ENCODE measurements at regions not wholly inside any gene's neighbourhood (a gene's known extent, or its start where the extent isn't known, plus 50 kb on each side); places are given as distances from the start of the nearest gene placed in this dataset.

DNA sequence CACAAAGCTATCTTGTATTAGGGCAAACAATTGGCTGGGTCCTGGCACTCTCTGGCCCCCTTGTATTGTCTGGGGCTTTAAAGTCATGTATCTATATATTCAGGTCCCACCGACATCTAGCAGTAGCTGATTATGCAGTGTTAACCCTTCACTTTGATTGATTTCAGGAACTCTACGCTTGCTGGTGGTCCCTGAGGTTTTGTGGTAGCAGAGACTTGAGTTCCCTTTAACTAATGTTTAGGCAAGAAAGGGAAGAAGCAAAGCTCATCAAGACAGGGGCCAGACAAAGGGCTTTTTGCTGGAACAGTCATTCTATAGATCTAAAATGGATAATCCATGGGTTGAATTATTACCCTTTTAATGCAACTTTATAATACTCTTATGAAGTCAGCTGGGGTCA lies 95.3 kb upstream of the EPB41L3 start:
- no peak for DNase-seq (ENCODE audit: low read depth, low spot score)

GRCh38 chr18:5632041-5632440 lies 88.2 kb upstream of the EPB41L3 start:
- DNase-seq (ENCODE audit: low read depth, low spot score) (no peak), ATAC-seq (no peak)
- intact Hi-C loops (cut with micrococcal nuclease; ENCODE audit: unreplicated experiment) (no loop called here), in situ Hi-C loops (cut with HindIII; ENCODE audit: low pct_unique_long_range_greater_than_20kb, low sequenced_read_pairs) (no loop called here)
- H3K27ac ChIP-seq (ENCODE audit: low read length): no peak overlapping the region
- TF ChIP-seq SIN3A (IDR thresholded peaks at IDR 0.05; ENCODE audit: borderline replicate concordance, insufficient read depth, low read depth, low read length) (no peak), TCF7L2 (IDR thresholded peaks at IDR 0.05; ENCODE audit: low read depth, low read length) (no peak), CTCF (IDR thresholded peaks at IDR 0.05) (no peak), POLR2AphosphoS5 (IDR thresholded peaks at IDR 0.05; ENCODE audit: low read depth, low read length) (no peak)
- TF ChIP-seq, protein P1, sequence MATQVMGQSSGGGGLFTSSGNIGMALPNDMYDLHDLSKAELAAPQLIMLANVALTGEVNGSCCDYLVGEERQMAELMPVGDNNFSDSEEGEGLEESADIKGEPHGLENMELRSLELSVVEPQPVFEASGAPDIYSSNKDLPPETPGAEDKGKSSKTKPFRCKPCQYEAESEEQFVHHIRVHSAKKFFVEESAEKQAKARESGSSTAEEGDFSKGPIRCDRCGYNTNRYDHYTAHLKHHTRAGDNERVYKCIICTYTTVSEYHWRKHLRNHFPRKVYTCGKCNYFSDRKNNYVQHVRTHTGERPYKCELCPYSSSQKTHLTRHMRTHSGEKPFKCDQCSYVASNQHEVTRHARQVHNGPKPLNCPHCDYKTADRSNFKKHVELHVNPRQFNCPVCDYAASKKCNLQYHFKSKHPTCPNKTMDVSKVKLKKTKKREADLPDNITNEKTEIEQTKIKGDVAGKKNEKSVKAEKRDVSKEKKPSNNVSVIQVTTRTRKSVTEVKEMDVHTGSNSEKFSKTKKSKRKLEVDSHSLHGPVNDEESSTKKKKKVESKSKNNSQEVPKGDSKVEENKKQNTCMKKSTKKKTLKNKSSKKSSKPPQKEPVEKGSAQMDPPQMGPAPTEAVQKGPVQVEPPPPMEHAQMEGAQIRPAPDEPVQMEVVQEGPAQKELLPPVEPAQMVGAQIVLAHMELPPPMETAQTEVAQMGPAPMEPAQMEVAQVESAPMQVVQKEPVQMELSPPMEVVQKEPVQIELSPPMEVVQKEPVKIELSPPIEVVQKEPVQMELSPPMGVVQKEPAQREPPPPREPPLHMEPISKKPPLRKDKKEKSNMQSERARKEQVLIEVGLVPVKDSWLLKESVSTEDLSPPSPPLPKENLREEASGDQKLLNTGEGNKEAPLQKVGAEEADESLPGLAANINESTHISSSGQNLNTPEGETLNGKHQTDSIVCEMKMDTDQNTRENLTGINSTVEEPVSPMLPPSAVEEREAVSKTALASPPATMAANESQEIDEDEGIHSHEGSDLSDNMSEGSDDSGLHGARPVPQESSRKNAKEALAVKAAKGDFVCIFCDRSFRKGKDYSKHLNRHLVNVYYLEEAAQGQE (IDR thresholded peaks at IDR 0.05; ENCODE audit: insufficient read depth in 1 of 2, low read depth in 2 of 2, low read length in 1 of 2): no peak
- no TSS peak for BruUV-seq (replicated peaks)
- CTCF ChIA-PET: no interaction called here
- H3K4me3 ChIP-seq (ENCODE audit: low read depth in 2 of 2, low read length in 2 of 2): no peak overlapping the region
- H3K9me3 ChIP-seq (ENCODE audit: control insufficient read depth, insufficient read depth, low read depth, low read length): no peaks in the 10 kb centered on the region
- no peaks in the 10 kb centered on the region for H3K4me1 ChIP-seq (ENCODE audit: control insufficient read depth, insufficient read depth, low read length)
- no peaks in the 10 kb centered on the region for H3K36me3 ChIP-seq (ENCODE audit: control insufficient read depth, insufficient read depth, low read length)
- POLR2A ChIA-PET: no interaction called here
- peaks cover 11% of the 10 kb centered on the region for H3K27me3 ChIP-seq (ENCODE audit: control insufficient read depth, insufficient read depth, low read length)

More for the DNA sequence above, 95.3 kb upstream of the EPB41L3 start:
- no TSS peak for BruUV-seq (replicated peaks)
- no peaks in the 10 kb centered on the region for H3K36me3 ChIP-seq (ENCODE audit: control insufficient read depth, insufficient read depth, low read length)
- H3K9me3 ChIP-seq (ENCODE audit: control insufficient read depth, insufficient read depth, low read depth, low read length): no peaks in the 10 kb centered on the region
- in situ Hi-C loops (cut with HindIII; ENCODE audit: low pct_unique_long_range_greater_than_20kb, low sequenced_read_pairs): no loop called here
- ChIA-PET POLR2A (no interaction called here), CTCF (no interaction called here)
- no peak overlapping the region for H3K27ac ChIP-seq (ENCODE audit: low read length)
- TF ChIP-seq, protein P1 (IDR thresholded peaks at IDR 0.05; ENCODE audit: insufficient read depth in 1 of 2, low read depth in 2 of 2, low read length in 1 of 2): no peak
- TF ChIP-seq TCF7L2 (IDR thresholded peaks at IDR 0.05; ENCODE audit: low read depth, low read length) (no peak), CTCF (IDR thresholded peaks at IDR 0.05) (no peak), POLR2AphosphoS5 (IDR thresholded peaks at IDR 0.05; ENCODE audit: low read depth, low read length) (no peak), SIN3A (IDR thresholded peaks at IDR 0.05; ENCODE audit: borderline replicate concordance, insufficient read depth, low read depth, low read length) (no peak)
- H3K4me1 ChIP-seq (ENCODE audit: control insufficient read depth, insufficient read depth, low read length): no peaks in the 10 kb centered on the region
- intact Hi-C loops (cut with micrococcal nuclease; ENCODE audit: unreplicated experiment): no loop called here
- H3K27me3 ChIP-seq (ENCODE audit: control insufficient read depth, insufficient read depth, low read length): no peaks in the 10 kb centered on the region; the same call in 1 of the 2 replicates
- no peak overlapping the region for H3K4me3 ChIP-seq (ENCODE audit: low read depth in 2 of 2, low read length in 2 of 2)
- no peak for ATAC-seq

Data from Panc1 (cell line).